B cell (primary cell): ENCODE measurements at regions not wholly inside any gene's neighbourhood (a gene's known extent, or its start where the extent isn't known, plus 50 kb on each side); places are given as distances from the start of the nearest gene placed in this dataset.

ENCODE experiments used
- ATAC-seq: fragments of 200-7000 bp; cut with Tn5 transposase; one replicate; pipeline ENCODE4 v1.10.0; 2021; ENCODE audit warnings: low read depth, mild to moderate bottlenecking, moderate number of reproducible peaks, moderate library complexity
- CTCF ChIA-PET: fragments of 350-600 bp; sonication (Branson Sonifier 250); formaldehyde crosslinking; loops from one replicate; lab custom pipeline; 2021; ENCODE audit warnings: antibody characterized with exemption, inconsistent platforms; lab: Charles Lee
- POLR2A ChIA-PET: fragments of 350-600 bp; sonication (Branson Sonifier 250); formaldehyde crosslinking; loops from one replicate; lab custom pipeline; 2021; ENCODE audit warnings: antibody characterized with exemption; lab: Charles Lee
- DNase-seq: peaks from one replicate; pipeline ENCODE4 v3.0.0; 2013
- H2AFZ ChIP-seq: 2 replicates; pipeline ENCODE4 v1.6.1; 2012; ENCODE audit warnings: mild to moderate bottlenecking, low read depth, low read length; ENCODE audit not compliant: insufficient read depth, poor library complexity, severe bottlenecking
- H3K27ac ChIP-seq, 2 donors: 1 replicate in 1 of 2; 2 replicates in 1 of 2; pipeline ENCODE4 v1.5.1; 2012 to 2013; ENCODE audit warnings: low read length in 2 of 2, mild to moderate bottlenecking in 2 of 2, moderate library complexity in 1 of 2
- H3K27me3 ChIP-seq, 4 experiments: fragments of 200-600 bp in 1 of 4; sonication (generic) in 1 of 4; replicated peaks in 1 of 4; 1 replicate in 2 of 4; 2 replicates in 2 of 4; pipeline versions ENCODE4 v1.6.1 to v1.7.0; 2013 to 2016; ENCODE audit warnings: low read length in 3 of 4, mild to moderate bottlenecking in 2 of 4, mixed read lengths in 1 of 4, moderate library complexity in 1 of 4; ENCODE audit not compliant: insufficient read depth in 4 of 4, control insufficient read depth in 3 of 4; ENCODE audit errors: control extremely low read depth in 1 of 4
- H3K36me3 ChIP-seq, 2 experiments: replicated peaks in 1 of 2; 1 replicate in 1 of 2; 2 replicates in 1 of 2; pipeline versions ENCODE4 v1.6.1 to v1.7.1; 2013; ENCODE audit warnings: low read length in 1 of 2; ENCODE audit not compliant: insufficient read depth in 2 of 2, control insufficient read depth in 1 of 2; ENCODE audit errors: control extremely low read depth in 1 of 2, extremely low read depth in 1 of 2
- H3K4me1 ChIP-seq, 2 donors: fragments of 200-600 bp in 1 of 2; sonication (generic) in 1 of 2; 1 replicate in 1 of 2; 2 replicates in 1 of 2; pipeline versions ENCODE4 v1.5.1 to v1.6.1; 2013 to 2017; ENCODE audit warnings: low read length in 2 of 2; ENCODE audit not compliant: control insufficient read depth in 2 of 2, insufficient read depth in 2 of 2
- H3K4me2 ChIP-seq: replicated peaks from 2 replicates; pipeline ENCODE3; 2012; ENCODE audit warnings: mild to moderate bottlenecking, low read depth, low read length; ENCODE audit not compliant: poor library complexity, severe bottlenecking
- H3K4me3 ChIP-seq, 5 experiments: fragments of 200-600 bp in 1 of 5; sonication (generic) in 1 of 5; 1 replicate in 3 of 5; 2 replicates in 2 of 5; pipeline versions ENCODE4 v1.5.1 to v1.7.0; 2011 to 2016; ENCODE audit warnings: low read length in 4 of 5, mild to moderate bottlenecking in 4 of 5, low read depth in 2 of 5, control low read depth in 1 of 5, moderate library complexity in 1 of 5; ENCODE audit not compliant: insufficient read depth in 1 of 5; ENCODE audit errors: control extremely low read depth in 1 of 5, extremely low read depth in 1 of 5
- H3K79me2 ChIP-seq: fragments of 200-600 bp; sonication (generic); one replicate; pipeline ENCODE4 v1.6.0; 2016; ENCODE audit warnings: low read length; ENCODE audit not compliant: control insufficient read depth, insufficient read depth
- H3K9ac ChIP-seq: fragments of 200-600 bp; sonication (generic); 2 replicates; pipeline ENCODE4 v1.6.1; 2017; ENCODE audit warnings: mild to moderate bottlenecking, low read length, moderate library complexity
- H3K9me3 ChIP-seq, 3 donors: one replicate each; pipeline versions ENCODE4 v1.6.1 to v1.7.1; 2013; ENCODE audit warnings: low read length in 2 of 3; ENCODE audit not compliant: control insufficient read depth in 2 of 3, insufficient read depth in 1 of 3; ENCODE audit errors: control extremely low read depth in 1 of 3
- H4K20me1 ChIP-seq: 2 replicates; pipeline ENCODE4 v1.6.0; 2012; ENCODE audit warnings: mild to moderate bottlenecking, low read length; ENCODE audit not compliant: insufficient read depth, control insufficient read depth, poor library complexity, severe bottlenecking
- H3K27ac Mint-ChIP-seq: one replicate; pipeline ENCODE4 v1.8.0; 2021; ENCODE audit warnings: mixed read lengths
- H3K27me3 Mint-ChIP-seq: one replicate; pipeline ENCODE4 v1.8.0; 2021; ENCODE audit warnings: mixed read lengths
- H3K4me1 Mint-ChIP-seq: one replicate; pipeline ENCODE4 v1.8.0; 2021; ENCODE audit warnings: mixed read lengths
- H3K4me3 Mint-ChIP-seq: one replicate; pipeline ENCODE4 v1.8.0; 2021; ENCODE audit warnings: mixed read lengths
- H3K9me3 Mint-ChIP-seq: one replicate; pipeline ENCODE4 v1.8.0; 2022; ENCODE audit warnings: mixed read lengths; ENCODE audit not compliant: insufficient read depth
- CTCF ChIP-seq: fragments of 200-600 bp; IDR thresholded peaks from one replicate; pipeline ENCODE4 v1.8.0; 2022; ENCODE audit warnings: antibody characterized with exemption, mild to moderate bottlenecking
- EZH2 ChIP-seq: IDR thresholded peaks from 2 replicates; pipeline ENCODE4 v1.6.1; 2012; ENCODE audit warnings: borderline replicate concordance, low read depth, mild to moderate bottlenecking, moderate library complexity, low read length; ENCODE audit not compliant: insufficient read depth, poor library complexity, severe bottlenecking
- WGBS: methylation state at CpG from one replicate; pipeline ENCODE4 v1.1.5; 2013; ENCODE audit warnings: missing lambda C conversion rate; ENCODE audit not compliant: insufficient coverage; 5-methylcytosine and 5-hydroxymethylcytosine counted together
- intact Hi-C: fragments of 100-400 bp; cut with micrococcal nuclease; formaldehyde crosslinking; loops from one replicate; pipeline ENCODE4 v1.10.0; 2022

DNA sequence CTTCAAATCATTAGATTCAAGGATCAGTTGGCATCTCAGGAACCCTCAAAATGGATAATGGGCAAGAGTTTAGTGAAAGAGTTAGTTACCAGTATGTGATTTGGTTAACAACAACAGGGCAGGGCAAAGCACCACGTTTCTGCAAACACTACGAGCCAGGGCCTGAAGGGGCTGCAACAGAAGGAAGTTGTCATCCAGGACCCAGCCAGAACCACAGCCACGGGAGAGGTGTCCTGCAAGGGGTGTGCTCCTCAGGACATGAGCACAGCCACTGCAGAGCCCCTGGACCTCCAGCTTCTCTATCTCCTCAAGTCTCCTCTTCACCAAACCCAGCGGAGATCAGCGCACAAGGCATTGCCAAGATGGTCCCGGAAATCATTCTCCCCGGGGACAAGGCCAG is 173.3 kb upstream of the PIEZO2 start:
- H3K4me3 ChIP-seq, result no peak overlapping the region
- no peaks in the 10 kb centered on the region for H3K4me1 ChIP-seq
- intact Hi-C loops, result no loop called here
- ChIA-PET CTCF (no interaction called here), POLR2A (no interaction called here)
- Mint-ChIP-seq H3K9me3 (no peaks in the 10 kb centered on the region), H3K4me3 (no peak overlapping the region), H3K27ac (no peak overlapping the region), H3K4me1 (no peaks in the 10 kb centered on the region), H3K27me3 (peaks cover 4% of the 10 kb centered on the region)
- no peak overlapping the region for H2AFZ ChIP-seq
- WGBS, result 66% methylated on average over 2 of the region's 7 CpGs
- TF ChIP-seq CTCF (no peak), EZH2 (no peak)
- H3K27me3 ChIP-seq, result no peaks in the 10 kb centered on the region
- ATAC-seq (no peak), DNase-seq (no peak)
- no peaks in the 10 kb centered on the region for H3K79me2 ChIP-seq
- no peak overlapping the region for H3K9ac ChIP-seq
- no peak overlapping the region for H3K27ac ChIP-seq
- H3K4me2 ChIP-seq, result no peak overlapping the region
- no peaks in the 10 kb centered on the region for H4K20me1 ChIP-seq
- H3K9me3 ChIP-seq, result no peaks in the 10 kb centered on the region
- H3K36me3 ChIP-seq, result no peaks in the 10 kb centered on the region

GRCh38 chr18:11322006-11322405 is 172.6 kb upstream of the PIEZO2 start:
- no peaks in the 10 kb centered on the region for H3K79me2 ChIP-seq
- intact Hi-C loops, result no loop called here
- H3K27ac Mint-ChIP-seq, result no peak overlapping the region
- no peak overlapping the region for H2AFZ ChIP-seq
- no peaks in the 10 kb centered on the region for H3K4me1 ChIP-seq
- no peaks in the 10 kb centered on the region for H3K4me1 Mint-ChIP-seq
- no CpG with 5 or more reads among the region's 4 CpGs for WGBS
- H3K9ac ChIP-seq, result no peak overlapping the region
- no peak for ATAC-seq
- no peak for TF ChIP-seq CTCF
- no peak for TF ChIP-seq EZH2
- H3K4me2 ChIP-seq, result no peak overlapping the region
- peaks cover 4% of the 10 kb centered on the region for H3K27me3 Mint-ChIP-seq
- no peak overlapping the region for H3K27ac ChIP-seq
- no peak overlapping the region for H3K4me3 ChIP-seq
- ChIA-PET POLR2A (no interaction called here), CTCF (no interaction called here)
- no peaks in the 10 kb centered on the region for H3K9me3 Mint-ChIP-seq
- H3K4me3 Mint-ChIP-seq, result no peak overlapping the region
- H3K36me3 ChIP-seq, result no peaks in the 10 kb centered on the region
- no peaks in the 10 kb centered on the region for H3K27me3 ChIP-seq
- DNase-seq, result no peak
- H4K20me1 ChIP-seq, result no peaks in the 10 kb centered on the region
- H3K9me3 ChIP-seq, result no peaks in the 10 kb centered on the region
